DND-41 (cell line): ENCODE measurements at regions not wholly inside any gene's neighbourhood (a gene's known extent, or its start where the extent isn't known, plus 50 kb on each side); places are given as distances from the start of the nearest gene placed in this dataset.

Experiments used
- CTCF ChIP-seq: IDR thresholded peaks from 2 replicates; pipeline ENCODE4 v1.5.1; 2012; ENCODE audit warnings: borderline replicate concordance, low read length, moderate library complexity, mild to moderate bottlenecking; ENCODE audit not compliant: poor library complexity, severe bottlenecking; ENCODE audit errors: extremely low read depth
- EZH2 ChIP-seq: IDR thresholded peaks from 3 replicates; pipeline ENCODE4 v1.6.1; 2012; ENCODE audit warnings: borderline replicate concordance, low read depth, mild to moderate bottlenecking, moderate library complexity, low read length, inconsistent platforms; ENCODE audit not compliant: severe bottlenecking

GRCh38 chr19:28634019-28634328 is 579.0 kb downstream of the UQCRFS1 start:
- TF ChIP-seq CTCF (no peak), EZH2 (no peak)
